K562 (cell line): ENCODE measurements at regions not wholly inside any gene's neighbourhood (a gene's known extent, or its start where the extent isn't known, plus 50 kb on each side); places are given as distances from the start of the nearest gene placed in this dataset.

Experiments used
- ATAC-seq: fragments of 200-7000 bp; cut with Tn5 transposase; 3 replicates; pipeline ENCODE4 v1.9.1; 2020; ENCODE audit warnings: moderate library complexity
- BruUV-seq: library from RNA; stranded (reverse); fragments of 400-500 nt; replicated peaks from 2 replicates; lab custom pipeline; 2021; lab: Mats Ljungman, UMichigan
- CTCF ChIA-PET: fragments of 300-600 bp; formaldehyde crosslinking; extraction: SDS; loops from one replicate; lab custom pipeline; 2021; ENCODE audit warnings: low intra/inter-chr PET ratio; lab: Yijun Ruan, JAX
- POLR2A ChIA-PET: fragments of 300-600, 350-650 bp; sonication (Branson Sonifier 250); formaldehyde crosslinking; extraction: SDS; loops from one replicate; lab custom pipeline; 2021; ENCODE audit warnings: antibody characterized with exemption, inconsistent platforms; lab: Yijun Ruan, JAX
- DNase-seq, 4 experiments: peaks; one replicate each; pipeline versions ENCODE4 v3.0.0 to v3.0.0-alpha.2; 2011 to 2018; ENCODE audit warnings: low spot score in 3 of 4, mixed read lengths in 3 of 4; ENCODE audit errors: extremely low read depth in 1 of 4
- FAIRE-seq: peaks from 2 replicates; lab custom pipeline; 2011; peaks lifted over from hg19 to GRCh38; lab: Jason Lieb, UNC
- H2AFZ ChIP-seq: 2 replicates; pipeline ENCODE4 v1.6.0; 2011; ENCODE audit warnings: low read depth, low read length, control low read depth, inconsistent platforms
- H3K27ac ChIP-seq: fragments of 200-600 bp; 3 replicates; pipeline ENCODE4 v1.8.0; 2011; ENCODE audit warnings: low read depth, mild to moderate bottlenecking, control low read depth, inconsistent platforms, low read length, moderate library complexity, mixed read lengths; ENCODE audit errors: extremely low read depth
- H3K27me3 ChIP-seq, 2 experiments: fragments of 300-600 bp in 1 of 2; 2 replicates in 1 of 2; 3 replicates in 1 of 2; pipeline versions ENCODE4 v1.6.0 to v1.8.0; 2011; ENCODE audit warnings: inconsistent platforms in 2 of 2, low read length in 2 of 2, mild to moderate bottlenecking in 1 of 2, mixed read lengths in 1 of 2, moderate library complexity in 1 of 2; ENCODE audit not compliant: control insufficient read depth in 2 of 2, insufficient read depth in 2 of 2
- H3K36me3 ChIP-seq: fragments of 300-600 bp; 3 replicates; pipeline ENCODE4 v1.8.0; 2011; ENCODE audit warnings: mild to moderate bottlenecking, low read length, inconsistent platforms; ENCODE audit not compliant: control insufficient read depth, insufficient read depth
- H3K4me1 ChIP-seq, 2 experiments: fragments of 200-600 bp in 1 of 2; replicated peaks in 1 of 2; 2 replicates in 1 of 2; 3 replicates in 1 of 2; pipeline versions ENCODE4 v1.5.1 to v1.8.0; 2011; ENCODE audit warnings: inconsistent platforms in 2 of 2, low read length in 2 of 2, mild to moderate bottlenecking in 1 of 2, mixed read lengths in 1 of 2, moderate library complexity in 1 of 2; ENCODE audit not compliant: control insufficient read depth in 2 of 2, insufficient read depth in 2 of 2
- H3K4me2 ChIP-seq: 2 replicates; pipeline ENCODE4 v1.6.1; 2011; ENCODE audit warnings: low read length, control low read depth, inconsistent platforms, mixed read lengths; ENCODE audit not compliant: insufficient read depth
- H3K4me3 ChIP-seq: fragments of 200-600 bp; sonication (generic), shearing (Covaris generic); 2 replicates; pipeline ENCODE4 v1.5.1; 2016; ENCODE audit warnings: control low read depth, inconsistent platforms
- H3K79me2 ChIP-seq: fragments of 200-600 bp; 3 replicates; pipeline ENCODE4 v1.8.0; 2011; ENCODE audit warnings: low read length, inconsistent platforms; ENCODE audit not compliant: control insufficient read depth, insufficient read depth
- H3K9ac ChIP-seq, 2 experiments: 2 replicates each; pipeline versions ENCODE4 v1.6.0 to v1.6.1; 2011; ENCODE audit warnings: low read depth in 2 of 2, low read length in 2 of 2, control low read depth in 1 of 2, inconsistent platforms in 1 of 2, mild to moderate bottlenecking in 1 of 2, mixed read lengths in 1 of 2; ENCODE audit not compliant: insufficient read depth in 1 of 2
- H3K9me1 ChIP-seq: one replicate; pipeline ENCODE4 v1.6.0; 2011; ENCODE audit warnings: inconsistent platforms, mild to moderate bottlenecking, low read length, moderate library complexity; ENCODE audit not compliant: control insufficient read depth, insufficient read depth
- H3K9me3 ChIP-seq: replicated peaks from 2 replicates; pipeline ENCODE4 v1.5.1; 2011; ENCODE audit warnings: low read depth, low read length, inconsistent platforms; ENCODE audit not compliant: control insufficient read depth, insufficient read depth
- H4K20me1 ChIP-seq: replicated peaks from 2 replicates; pipeline ENCODE4 v1.6.1; 2011; ENCODE audit warnings: low read length, inconsistent platforms, mixed read lengths; ENCODE audit not compliant: control insufficient read depth, insufficient read depth
- CBFA2T3 ChIP-seq: fragments of 450-650 bp; IDR thresholded peaks from 2 replicates; pipeline ENCODE4 v1.6.1; 2017
- HDAC3 ChIP-seq: fragments of 450-650 bp; IDR thresholded peaks from 2 replicates; pipeline ENCODE4 v1.6.1; 2018; ENCODE audit warnings: borderline replicate concordance, mild to moderate bottlenecking, moderate library complexity; ENCODE audit not compliant: partially characterized antibody
- IRF2 ChIP-seq: sonication (generic); formaldehyde crosslinking; IDR thresholded peaks from 2 replicates; pipeline ENCODE4 v1.8.1; 2022; ENCODE audit warnings: mild to moderate bottlenecking, missing genetic modification reagents
- JUND ChIP-seq, 2 experiments: IDR thresholded peaks; 2 replicates in 1 of 2; 3 replicates in 1 of 2; pipeline ENCODE4 v1.6.1; 2011; ENCODE audit warnings: borderline replicate concordance in 2 of 2, low read depth in 2 of 2, low read length in 2 of 2, improper control_type of control experiment in 1 of 2, missing biosample characterization in 1 of 2, missing genetic modification characterization in 1 of 2, missing genetic modification reagents in 1 of 2
- POLR2G ChIP-seq: fragments of 200-400 bp; formaldehyde crosslinking; IDR thresholded peaks from 2 replicates; pipeline ENCODE4 v1.6.1; 2017; ENCODE audit warnings: low read depth, mild to moderate bottlenecking, antibody characterized with exemption, low read length, moderate library complexity
- PRPF4 ChIP-seq: fragments of 200-400 bp; formaldehyde crosslinking; IDR thresholded peaks from one replicate; pipeline ENCODE4 v1.6.1; 2017; ENCODE audit warnings: low read length, low read depth, mild to moderate bottlenecking; ENCODE audit not compliant: insufficient read depth, poor library complexity, severe bottlenecking
- RAD51 ChIP-seq: fragments of 450-650 bp; IDR thresholded peaks from 2 replicates; pipeline ENCODE4 v1.7.1; 2016; ENCODE audit warnings: low read depth, mild to moderate bottlenecking, borderline replicate concordance
- ZNF766 ChIP-seq: fragments of 200-800 bp; sonication (Bioruptor generic); conservative IDR thresholded peaks from 2 replicates; pipeline ENCODE4 v1.6.1; 2016; ENCODE audit warnings: missing genetic modification characterization, missing compliant biosample characterization
- whole genome bisulfite sequencing: fragments of 100-300 bp; shearing (Covaris generic); methylation state at CpG from one replicate; pipeline ENCODE4 v1.1.6; 2016; ENCODE audit warnings: low coverage, mixed read lengths; ENCODE audit not compliant: insufficient coverage; ENCODE audit errors: missing lambda C conversion rate; 5-methylcytosine and 5-hydroxymethylcytosine counted together
- in situ Hi-C: fragments of 300-500 bp; cut with MboI; formaldehyde crosslinking; loops from 4 replicates; pipeline ENCODE4 v1.15.0; 2018; ENCODE audit warnings: inconsistent platforms, mixed read lengths
- intact Hi-C: fragments of 100-400 bp; cut with micrococcal nuclease; formaldehyde crosslinking; loops from 2 replicates; pipeline ENCODE4 v1.14.2; 2022
- TF ChIP-seq, protein P1 (sequence below): fragments of 250-450 bp; sonication (Bioruptor Pico); IDR thresholded peaks from 2 replicates; pipeline ENCODE4 v1.5.0; 2021; ENCODE audit warnings: mild to moderate bottlenecking, moderate library complexity
- TF ChIP-seq, protein P2 (sequence below): IDR thresholded peaks from 2 replicates; pipeline ENCODE4 v1.6.1; 2011; ENCODE audit warnings: borderline replicate concordance, low read depth, mild to moderate bottlenecking, moderate library complexity, low read length; ENCODE audit not compliant: insufficient read depth, poor library complexity, severe bottlenecking

DNA sequence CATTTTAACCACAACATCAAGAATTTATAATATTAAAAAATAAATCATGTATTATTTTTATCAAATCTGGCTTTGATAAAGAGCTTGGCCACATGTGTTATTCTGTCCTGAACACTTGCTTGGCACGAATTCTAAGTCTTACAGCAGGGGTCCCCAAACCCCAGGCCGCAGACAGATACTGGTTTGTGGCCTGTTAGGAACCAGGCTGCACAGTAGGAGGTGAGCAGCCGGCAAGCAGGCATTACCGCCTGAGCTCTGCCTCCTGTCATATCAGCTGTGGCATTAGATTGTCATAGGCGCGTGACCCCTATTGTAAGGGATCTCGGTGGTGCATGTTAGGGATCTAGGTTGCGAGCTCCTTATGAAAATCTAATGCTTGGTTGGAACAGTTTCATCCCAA is 127.6 kb upstream of the IVNS1ABP start:
- in situ Hi-C loops = no loop called here
- no peak; the same call in 2 of the 3 replicates for ATAC-seq
- H3K9me3 ChIP-seq = no peaks in the 10 kb centered on the region
- intact Hi-C loops = no loop called here
- no peaks in the 10 kb centered on the region for H4K20me1 ChIP-seq
- BruUV-seq = no TSS peak
- no peaks in the 10 kb centered on the region for H3K27me3 ChIP-seq
- no peak for FAIRE-seq
- no peak for TF ChIP-seq JUND (IDR thresholded peaks at IDR 0.05; ENCODE audit: borderline replicate concordance, low read depth, low read length)
- TF ChIP-seq JUND (tag; IDR thresholded peaks at IDR 0.05; ENCODE audit: borderline replicate concordance, low read depth, low read length) = no peak
- no peak for TF ChIP-seq ZNF766 (CRISPR knock-in tag)
- no peak for TF ChIP-seq HDAC3
- no peak for TF ChIP-seq PRPF4
- no peak for TF ChIP-seq IRF2
- no peak overlapping the region for H2AFZ ChIP-seq
- no peak overlapping the region for H3K9ac ChIP-seq
- no peak for DNase-seq
- no peaks in the 10 kb centered on the region for H3K79me2 ChIP-seq
- no peak overlapping the region for H3K4me2 ChIP-seq
- no peaks in the 10 kb centered on the region; a peak in 1 of 5 replicates for H3K4me1 ChIP-seq
- POLR2A ChIA-PET = no interaction called here
- CTCF ChIA-PET = no interaction called here
- WGBS = 0% methylated on average over 8 of the region's 8 CpGs
- H3K27ac ChIP-seq = no peak overlapping the region
- no peaks in the 10 kb centered on the region for H3K36me3 ChIP-seq
- H3K9me1 ChIP-seq = no peaks in the 10 kb centered on the region
- H3K4me3 ChIP-seq = no peak overlapping the region

DNA sequence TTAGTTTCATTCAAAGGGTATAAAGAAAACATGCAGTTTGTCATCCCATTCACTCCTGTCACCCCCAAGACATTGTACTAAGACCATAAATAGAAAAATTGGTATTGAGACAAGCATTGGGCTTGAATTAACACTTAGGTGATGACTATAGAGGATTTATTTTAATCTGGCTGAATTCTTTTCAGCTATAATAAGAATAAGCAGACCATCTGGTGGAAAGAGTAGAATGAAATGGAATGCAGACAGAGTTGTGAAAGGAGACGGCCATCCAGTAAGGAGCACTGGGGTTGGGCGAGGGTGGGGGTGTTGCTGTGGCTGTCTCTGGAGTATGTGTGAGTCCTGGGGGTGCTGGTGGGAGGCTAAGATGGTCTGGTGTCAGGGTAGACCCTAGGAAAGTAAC is 125.0 kb upstream of the IVNS1ABP start:
- DNase-seq (peak in 1 of 4 experiments; percentile 9), FAIRE-seq (no peak), ATAC-seq (no peak)
- Histone ChIP-seq H3K27me3 (0 out of 5 replicates have a peak, but pooled peaks cover 0 to 3% of the 10 kb centered on the region in 2 experiments), H3K4me2 (no peak overlapping the region), H3K27ac (no peak overlapping the region), H3K36me3 (no peaks in the 10 kb centered on the region), H4K20me1 (no peaks in the 10 kb centered on the region), H3K79me2 (no peaks in the 10 kb centered on the region), H3K9ac (no peak overlapping the region), H3K9me1 (no peaks in the 10 kb centered on the region), H2AFZ (no peak overlapping the region), H3K4me1 (no peaks in the 10 kb centered on the region; a peak in 1 of 5 replicates), H3K9me3 (no peaks in the 10 kb centered on the region), H3K4me3 (no peak overlapping the region)
- in situ Hi-C loops (no loop called here), intact Hi-C loops (no loop called here)
- CTCF ChIA-PET = no interaction called here
- POLR2A ChIA-PET = no interaction called here
- BruUV-seq = no TSS peak
- 0% methylated on average over 2 of the region's 2 CpGs for WGBS
- TF ChIP-seq, protein P1, sequence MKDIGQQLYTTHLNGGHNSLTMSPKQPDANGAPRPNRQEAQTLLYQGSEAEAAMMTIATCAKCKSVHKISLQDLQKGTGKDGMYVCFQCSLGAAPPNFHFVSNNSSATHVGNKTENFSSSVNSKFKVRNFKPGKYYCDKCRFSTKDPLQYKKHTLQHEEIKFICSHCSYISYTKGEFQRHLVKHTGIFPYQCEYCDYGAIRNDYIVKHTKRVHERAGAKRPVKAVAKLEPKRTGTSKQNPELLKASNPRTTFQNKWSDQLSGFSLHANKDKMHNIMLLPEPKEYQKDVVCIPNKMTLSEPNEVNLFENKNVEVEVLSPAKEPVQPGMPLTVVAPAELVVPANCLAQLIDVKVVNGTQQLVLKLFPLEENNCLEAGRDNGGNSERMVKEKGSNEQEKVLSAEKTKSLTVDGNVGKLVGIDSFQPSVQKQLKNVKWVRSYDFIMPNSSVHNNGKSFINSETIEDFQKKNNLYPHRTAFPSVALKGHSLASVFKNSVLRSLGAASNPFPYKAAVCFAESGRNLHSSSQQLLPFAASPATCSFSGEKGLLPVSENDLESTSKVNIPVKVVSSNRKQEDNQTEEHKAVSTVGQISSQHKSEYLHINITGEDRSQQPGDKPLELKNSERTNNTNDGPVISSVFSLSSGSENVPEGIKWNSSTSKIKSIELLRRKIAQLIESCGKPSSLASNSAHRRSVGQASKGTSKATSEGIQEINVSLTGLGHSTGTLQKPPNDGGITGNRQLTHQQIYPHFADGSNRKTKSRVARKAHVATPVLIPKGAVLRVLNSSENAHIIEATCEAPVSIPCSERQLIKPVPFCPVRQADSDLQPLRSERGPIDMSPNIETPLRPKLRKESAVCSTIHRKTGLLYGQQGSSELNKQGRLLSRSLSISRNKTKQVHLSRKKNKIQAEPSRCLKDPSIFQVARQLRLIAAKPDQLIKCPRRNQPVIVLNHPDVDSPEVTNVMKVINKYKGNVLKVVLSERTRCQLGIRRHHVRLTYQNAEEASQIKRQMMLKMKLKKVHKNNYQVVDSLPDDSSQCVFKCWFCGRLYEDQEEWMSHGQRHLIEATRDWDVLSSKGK (CRISPR knock-in tag) = no peak
- no peak for TF ChIP-seq CBFA2T3
- TF ChIP-seq POLR2G = no peak
- no peak for TF ChIP-seq RAD51
- TF ChIP-seq, protein P2, sequence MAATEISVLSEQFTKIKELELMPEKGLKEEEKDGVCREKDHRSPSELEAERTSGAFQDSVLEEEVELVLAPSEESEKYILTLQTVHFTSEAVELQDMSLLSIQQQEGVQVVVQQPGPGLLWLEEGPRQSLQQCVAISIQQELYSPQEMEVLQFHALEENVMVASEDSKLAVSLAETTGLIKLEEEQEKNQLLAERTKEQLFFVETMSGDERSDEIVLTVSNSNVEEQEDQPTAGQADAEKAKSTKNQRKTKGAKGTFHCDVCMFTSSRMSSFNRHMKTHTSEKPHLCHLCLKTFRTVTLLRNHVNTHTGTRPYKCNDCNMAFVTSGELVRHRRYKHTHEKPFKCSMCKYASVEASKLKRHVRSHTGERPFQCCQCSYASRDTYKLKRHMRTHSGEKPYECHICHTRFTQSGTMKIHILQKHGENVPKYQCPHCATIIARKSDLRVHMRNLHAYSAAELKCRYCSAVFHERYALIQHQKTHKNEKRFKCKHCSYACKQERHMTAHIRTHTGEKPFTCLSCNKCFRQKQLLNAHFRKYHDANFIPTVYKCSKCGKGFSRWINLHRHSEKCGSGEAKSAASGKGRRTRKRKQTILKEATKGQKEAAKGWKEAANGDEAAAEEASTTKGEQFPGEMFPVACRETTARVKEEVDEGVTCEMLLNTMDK = no peak
